Frontal cortex (tissue), 3 donors: ENCODE measurements at regions not wholly inside any gene's neighbourhood (a gene's known extent, or its start where the extent isn't known, plus 50 kb on each side); places are given as distances from the start of the nearest gene placed in this dataset.
"Not testable (repeated sequence)": the region's sequence is repeated elsewhere in the genome, so short reads cannot be mapped to it uniquely, and the experiment has no call there.

Experiments used
- DNase-seq, 2 donors: peaks; one replicate each; pipeline ENCODE4 v3.0.0; 2012; ENCODE audit warnings: low spot score in 2 of 2
- FAIRE-seq: peaks from 2 replicates; lab custom pipeline; 2012; peaks lifted over from hg19 to GRCh38; lab: Jason Lieb, UNC
- donor health status: control.
- donor health status: control.
- donor health status: control.

- FAIRE-seq, result no peak
- no peak for DNase-seq
Observed at GRCh38 chr1:79966438-79966837, 959.9 kb upstream of the ADGRL4 start.

- FAIRE-seq (no peak), DNase-seq (no peak)
Observed at GRCh38 chr1:79959635-79960034, 953.1 kb upstream of the ADGRL4 start.

- no peak for FAIRE-seq
Observed at GRCh38 chr1:79955966-79956365, 949.4 kb upstream of the ADGRL4 start.

GRCh38 chr1:79950511-79950910 is 944.0 kb upstream of the ADGRL4 start:
- no peak for FAIRE-seq
- DNase-seq, result no peak

More at GRCh38 chr1:79955966-79956365, 949.4 kb upstream of the ADGRL4 start:
- DNase-seq, result no peak

GRCh38 chr1:79945391-79945790 is 938.9 kb upstream of the ADGRL4 start:
- FAIRE-seq (no peak), DNase-seq (no peak)

GRCh38 chr1:79929356-79929755 is 922.8 kb upstream of the ADGRL4 start:
- FAIRE-seq (no peak), DNase-seq (no peak)

- FAIRE-seq, result no peak
- no peak for DNase-seq
Observed at GRCh38 chr1:79928901-79929300, 922.4 kb upstream of the ADGRL4 start.

GRCh38 chr1:79920960-79921669 is 914.6 kb upstream of the ADGRL4 start:
- no peak for DNase-seq
- FAIRE-seq, result no peak

- no peak for FAIRE-seq
- no peak for DNase-seq
Observed at GRCh38 chr1:79914896-79915295, 908.4 kb upstream of the ADGRL4 start.

GRCh38 chr1:79912813-79913212 is 906.3 kb upstream of the ADGRL4 start:
- DNase-seq (no peak), FAIRE-seq (no peak)

GRCh38 chr1:79903321-79903720 is 896.8 kb upstream of the ADGRL4 start:
- FAIRE-seq (no peak), DNase-seq (no peak)

- no peak for DNase-seq
- no peak for FAIRE-seq
Observed at GRCh38 chr1:79902418-79902817, 895.9 kb upstream of the ADGRL4 start.

GRCh38 chr1:79899914-79900313 is 893.4 kb upstream of the ADGRL4 start:
- DNase-seq, result no peak
- no peak for FAIRE-seq

GRCh38 chr1:79896140-79896539 is 889.6 kb upstream of the ADGRL4 start:
- FAIRE-seq (no peak), DNase-seq (no peak)

GRCh38 chr1:79895573-79895972 is 889.0 kb upstream of the ADGRL4 start:
- DNase-seq (no peak), FAIRE-seq (no peak)

GRCh38 chr1:79894129-79894528 is 887.6 kb upstream of the ADGRL4 start:
- not testable (repeated sequence) for DNase-seq, FAIRE-seq

- DNase-seq, result no peak
- no peak for FAIRE-seq
Observed at GRCh38 chr1:79887059-79887458, 880.5 kb upstream of the ADGRL4 start.

GRCh38 chr1:79885101-79885500 is 878.6 kb upstream of the ADGRL4 start:
- DNase-seq (no peak), FAIRE-seq (no peak)

GRCh38 chr1:79877086-79877485 is 870.6 kb upstream of the ADGRL4 start:
- FAIRE-seq, result no peak
- no peak for DNase-seq

- DNase-seq (no peak), FAIRE-seq (no peak)
Observed at GRCh38 chr1:79875187-79875586, 868.7 kb upstream of the ADGRL4 start.

GRCh38 chr1:79874289-79874688 is 867.8 kb upstream of the ADGRL4 start:
- DNase-seq, result no peak
- no peak for FAIRE-seq
